H1 (cell line): ENCODE measurements at regions not wholly inside any gene's neighbourhood (a gene's known extent, or its start where the extent isn't known, plus 50 kb on each side); places are given as distances from the start of the nearest gene placed in this dataset.

Experiments
- BRCA1 ChIP-seq: IDR thresholded peaks from 2 replicates; pipeline ENCODE4 v1.6.1; 2012; ENCODE audit warnings: low read depth, low read length, improper control_type of control experiment
- CHD1 ChIP-seq: IDR thresholded peaks from 2 replicates; pipeline ENCODE4 v1.6.1; 2012; ENCODE audit warnings: low read depth, low read length, improper control_type of control experiment
- CTCF ChIP-seq, 3 experiments: IDR thresholded peaks; 1 replicate in 2 of 3; 2 replicates in 1 of 3; pipeline versions ENCODE4 v1.5.1 to v1.6.1; 2011; ENCODE audit warnings: low read length in 3 of 3, mild to moderate bottlenecking in 3 of 3, inconsistent platforms in 2 of 3, low read depth in 1 of 3, moderate library complexity in 1 of 3; ENCODE audit not compliant: insufficient read depth in 1 of 3; ENCODE audit errors: control extremely low read depth in 1 of 3
- EZH2 ChIP-seq: fragments of 200-600 bp; sonication (generic); IDR thresholded peaks from 2 replicates; pipeline ENCODE4 v1.7.1; 2012; ENCODE audit warnings: low read depth, mild to moderate bottlenecking, moderate library complexity, low read length, inconsistent platforms; ENCODE audit not compliant: severe bottlenecking
- FOSL1 ChIP-seq: IDR thresholded peaks from 2 replicates; pipeline ENCODE4 v1.6.1; 2011; ENCODE audit warnings: mild to moderate bottlenecking, low read depth, low read length, moderate library complexity; ENCODE audit not compliant: insufficient read depth
- POLR2AphosphoS5 ChIP-seq: IDR thresholded peaks from 2 replicates; pipeline ENCODE4 v1.6.1; 2011; ENCODE audit warnings: low read depth, low read length
- POU5F1 ChIP-seq: IDR thresholded peaks from 2 replicates; pipeline ENCODE4 v1.6.1; 2011; ENCODE audit warnings: low read depth, mild to moderate bottlenecking, low read length, moderate library complexity
- TEAD4 ChIP-seq: IDR thresholded peaks from 2 replicates; pipeline ENCODE4 v1.6.1; 2012; ENCODE audit warnings: low read depth, low read length, inconsistent platforms, mixed read lengths

GRCh38 chr7:106357675-106358074 lies 72.9 kb upstream of the NAMPT start:
- TF ChIP-seq TEAD4 (no peak), CTCF (IDR thresholded peaks at IDR 0.05; ENCODE audit: control extremely low read depth in 1 of 3, insufficient read depth in 1 of 3, low read depth in 1 of 3, low read length in 3 of 3) (no peak), CHD1 (no peak), POLR2AphosphoS5 (no peak), POU5F1 (no peak), EZH2 (no peak), FOSL1 (no peak), BRCA1 (no peak)
